SK-N-SH (cell line): ENCODE measurements at regions not wholly inside any gene's neighbourhood (a gene's known extent, or its start where the extent isn't known, plus 50 kb on each side); places are given as distances from the start of the nearest gene placed in this dataset.

Source experiments
- CTCF ChIA-PET: fragments of 300-600, 350-600 bp; formaldehyde crosslinking; extraction: SDS; loops from one replicate; lab custom pipeline; 2021; lab: Yijun Ruan, JAX
- POLR2A ChIA-PET: fragments of 350-600 bp; sonication (Branson Sonifier 250); formaldehyde crosslinking; extraction: SDS; loops from one replicate; lab custom pipeline; 2020; ENCODE audit warnings: antibody characterized with exemption, inconsistent platforms; lab: Yijun Ruan, JAX
- DNase-seq: peaks from one replicate; pipeline ENCODE4 v3.0.0; 2012
- H2AFZ ChIP-seq: fragments of 200-600 bp; sonication (generic); 2 replicates; pipeline ENCODE4 v1.8.1; 2016; ENCODE audit warnings: antibody characterized with exemption, mild to moderate bottlenecking, low read depth
- H3F3A ChIP-seq: fragments of 200-600 bp; sonication (generic); replicated peaks from 2 replicates; pipeline ENCODE3; 2016; ENCODE audit warnings: antibody characterized with exemption, mild to moderate bottlenecking; ENCODE audit not compliant: insufficient read depth
- H3K27ac ChIP-seq, 2 experiments: fragments of 200-500 bp in 1 of 2; fragments of 200-600 bp in 1 of 2; sonication (Bioruptor generic) in 1 of 2; sonication (generic), shearing (Covaris generic) in 1 of 2; 2 replicates each; pipeline versions ENCODE4 v1.5.1 to v1.6.1; 2014 to 2016; ENCODE audit warnings: low read depth in 2 of 2, inconsistent platforms in 1 of 2, low read length in 1 of 2, mild to moderate bottlenecking in 1 of 2, mixed read lengths in 1 of 2
- H3K27me3 ChIP-seq: fragments of 200-600 bp; sonication (generic), shearing (Covaris generic); 2 replicates; pipeline ENCODE4 v1.6.1; 2016; ENCODE audit warnings: mixed run types; ENCODE audit not compliant: insufficient read depth
- H3K36me3 ChIP-seq, 2 experiments: fragments of 200-500 bp in 1 of 2; fragments of 200-600 bp in 1 of 2; sonication (Bioruptor generic) in 1 of 2; sonication (generic) in 1 of 2; replicated peaks in 1 of 2; 2 replicates each; pipeline versions ENCODE3 to v1.5.1; 2014 to 2016; ENCODE audit warnings: low read length in 1 of 2, mild to moderate bottlenecking in 1 of 2; ENCODE audit not compliant: insufficient read depth in 2 of 2, control insufficient read depth in 1 of 2
- H3K4me1 ChIP-seq, 2 experiments: fragments of 200-500 bp in 1 of 2; fragments of 200-600 bp in 1 of 2; sonication (Bioruptor generic) in 1 of 2; sonication (generic), shearing (Covaris generic) in 1 of 2; 2 replicates each; pipeline versions ENCODE4 v1.5.1 to v1.6.1; 2014 to 2016; ENCODE audit warnings: low read depth in 1 of 2, low read length in 1 of 2, mixed run types in 1 of 2; ENCODE audit not compliant: insufficient read depth in 2 of 2, control insufficient read depth in 1 of 2
- H3K4me2 ChIP-seq: fragments of 200-600 bp; sonication (generic), shearing (Covaris generic); 2 replicates; pipeline ENCODE4 v1.6.1; 2017; ENCODE audit warnings: mixed run types
- H3K4me3 ChIP-seq, 2 experiments: fragments of 200-500 bp in 1 of 2; fragments of 200-600 bp in 1 of 2; sonication (Bioruptor generic) in 1 of 2; sonication (generic), shearing (Covaris generic) in 1 of 2; 2 replicates each; pipeline versions ENCODE4 v1.5.1 to v1.8.1; 2014 to 2016; ENCODE audit warnings: low read depth in 2 of 2, inconsistent platforms in 1 of 2, low read length in 1 of 2, mild to moderate bottlenecking in 1 of 2, mixed read lengths in 1 of 2, moderate library complexity in 1 of 2
- H3K79me2 ChIP-seq: fragments of 200-600 bp; sonication (generic); 2 replicates; pipeline ENCODE4 v1.8.1; 2017; ENCODE audit warnings: mild to moderate bottlenecking; ENCODE audit not compliant: insufficient read depth
- H3K9ac ChIP-seq: fragments of 200-600 bp; sonication (generic); 2 replicates; pipeline ENCODE4 v1.6.1; 2017; ENCODE audit warnings: mixed run types
- H3K9me2 ChIP-seq: fragments of 200-600 bp; sonication (generic); 2 replicates; pipeline ENCODE4 v1.6.1; 2017; ENCODE audit warnings: mixed run types
- H3K9me3 ChIP-seq: fragments of 200-600 bp; sonication (generic); 2 replicates; pipeline ENCODE4 v1.6.1; 2017; ENCODE audit warnings: mixed run types, mild to moderate bottlenecking, moderate library complexity
- H4K20me1 ChIP-seq: fragments of 200-600 bp; sonication (generic); 2 replicates; pipeline ENCODE4 v1.6.1; 2017; ENCODE audit warnings: mild to moderate bottlenecking, mixed run types; ENCODE audit not compliant: insufficient read depth
- CHD2 ChIP-seq: fragments of 150-350 bp; IDR thresholded peaks from 2 replicates; pipeline ENCODE4 v1.6.1; 2018; ENCODE audit warnings: low read length; ENCODE audit not compliant: partially characterized antibody
- EP300 ChIP-seq, 2 experiments: IDR thresholded peaks; 2 replicates each; pipeline versions ENCODE4 v1.4.0 to v1.6.1; 2012; ENCODE audit warnings: borderline replicate concordance in 1 of 2, low read depth in 1 of 2, low read length in 1 of 2
- FOXM1 ChIP-seq: IDR thresholded peaks from 2 replicates; pipeline ENCODE4 v1.4.0; 2012; ENCODE audit warnings: low read depth, mild to moderate bottlenecking
- PBX3 ChIP-seq: IDR thresholded peaks from 2 replicates; pipeline ENCODE4; 2012
- RCOR1 ChIP-seq: fragments of 150-350 bp; IDR thresholded peaks from 2 replicates; pipeline ENCODE4 v1.6.1; 2017; ENCODE audit warnings: antibody characterized with exemption, low read length
- REST ChIP-seq: IDR thresholded peaks from 2 replicates; pipeline ENCODE4 v1.6.1; 2012; ENCODE audit warnings: mild to moderate bottlenecking, low read depth, low read length, moderate library complexity
- SMC3 ChIP-seq: IDR thresholded peaks from 2 replicates; pipeline ENCODE4 v1.6.1; 2012; ENCODE audit warnings: low read depth, low read length, improper control_type of control experiment
- TEAD4 ChIP-seq: IDR thresholded peaks from 2 replicates; pipeline ENCODE4 v1.4.0; 2012; ENCODE audit warnings: mild to moderate bottlenecking, borderline replicate concordance; ENCODE audit not compliant: insufficient read depth
- USF1 ChIP-seq: IDR thresholded peaks from 2 replicates; pipeline ENCODE4 v1.4.0; 2012; ENCODE audit warnings: low read depth, borderline replicate concordance
- USF2 ChIP-seq: fragments of 150-350 bp; IDR thresholded peaks from 2 replicates; pipeline ENCODE4 v1.6.1; 2017; ENCODE audit warnings: antibody characterized with exemption, low read length, low read depth, borderline replicate concordance
- YY1 ChIP-seq: IDR thresholded peaks from 2 replicates; pipeline ENCODE4 v1.4.0; 2012; ENCODE audit warnings: low read depth, mild to moderate bottlenecking
- ZBTB33 ChIP-seq: IDR thresholded peaks from 2 replicates; pipeline ENCODE4 v1.4.0; 2012; ENCODE audit warnings: low read depth, borderline replicate concordance

- H3K4me1 ChIP-seq: no peaks in the 10 kb centered on the region; a peak in 1 of 4 replicates
- H3K27me3 ChIP-seq: no peaks in the 10 kb centered on the region
- no peak for DNase-seq
- H3F3A ChIP-seq: no peaks in the 10 kb centered on the region
- H3K27ac ChIP-seq: no peak overlapping the region
- CTCF ChIA-PET: no interaction called here
- no peak overlapping the region for H2AFZ ChIP-seq
- H3K9me2 ChIP-seq: no peaks in the 10 kb centered on the region
- H3K4me2 ChIP-seq: no peak overlapping the region
- no peak overlapping the region for H3K9ac ChIP-seq
- POLR2A ChIA-PET: no interaction called here
- H3K4me3 ChIP-seq: no peak overlapping the region
- TF ChIP-seq YY1 (no peak), TEAD4 (no peak), RCOR1 (no peak), ZBTB33 (no peak), USF2 (no peak), FOXM1 (no peak), USF1 (no peak), CHD2 (no peak), SMC3 (no peak), EP300 (IDR thresholded peaks at IDR 0.05; ENCODE audit: borderline replicate concordance in 1 of 2, low read depth in 1 of 2, low read length in 1 of 2) (no peak), PBX3 (no peak), REST (no peak)
- no peaks in the 10 kb centered on the region for H3K36me3 ChIP-seq
- no peaks in the 10 kb centered on the region for H4K20me1 ChIP-seq
- H3K79me2 ChIP-seq: no peaks in the 10 kb centered on the region
- H3K9me3 ChIP-seq: no peaks in the 10 kb centered on the region
Observed at GRCh38 chr6:30272032-30272431, 54.7 kb upstream of the TRIM39 start.
